HCT116 (cell line): ENCODE measurements at regions not wholly inside any gene's neighbourhood (a gene's known extent, or its start where the extent isn't known, plus 50 kb on each side); places are given as distances from the start of the nearest gene placed in this dataset.

Experiments used
- ATAC-seq: fragments of 200-7000 bp; cut with Tn5 transposase; 2 replicates; pipeline ENCODE4 v1.9.1; 2020; ENCODE audit warnings: mild to moderate bottlenecking, moderate library complexity
- BruUV-seq: library from RNA; stranded (reverse); fragments of 400-500 nt; replicated peaks from 2 replicates; lab custom pipeline; 2021; lab: Mats Ljungman, UMichigan
- CTCF ChIA-PET: fragments of 300-600 bp; sonication (Branson Sonifier 250); formaldehyde crosslinking; loops from one replicate; lab custom pipeline; 2021; ENCODE audit warnings: antibody characterized with exemption; lab: Charles Lee
- POLR2A ChIA-PET: fragments of 300-600, 350-600 bp; sonication (Branson Sonifier 250); formaldehyde crosslinking; loops from one replicate; lab custom pipeline; 2021; ENCODE audit warnings: antibody characterized with exemption; lab: Charles Lee
- RAD21 ChIA-PET, 2 experiments: fragments of 300-600 bp; sonication (Branson Sonifier 250); formaldehyde crosslinking; loops; one replicate each; lab custom pipeline; 2023; ENCODE audit warnings: low total read pairs in 2 of 2; ENCODE audit not compliant: uncharacterized antibody in 2 of 2, unreplicated experiment in 2 of 2, low non-redundant PET in 1 of 2; lab: Charles Lee
- DNase-seq: peaks from one replicate; pipeline ENCODE4 v3.0.0-alpha.2; 2010; ENCODE audit warnings: low read depth, low spot score
- H2AFZ ChIP-seq: fragments of 200-600 bp; shearing (Covaris generic), sonication (generic); 2 replicates; pipeline ENCODE4 v1.6.1; 2017; ENCODE audit warnings: low read depth, mixed run types, mixed read lengths, antibody characterized with exemption, low read length; ENCODE audit not compliant: poor library complexity, severe bottlenecking
- H3K27ac ChIP-seq: 2 replicates; pipeline ENCODE4 v1.5.1; 2012; ENCODE audit warnings: low read depth, low read length
- H3K27me3 ChIP-seq: fragments of 200-600 bp; sonication (generic); 2 replicates; pipeline ENCODE4 v1.6.1; 2016; ENCODE audit warnings: mixed run types, low read length, mixed read lengths; ENCODE audit not compliant: insufficient read depth
- H3K36me3 ChIP-seq, 2 experiments: fragments of 200-500 bp in 1 of 2; fragments of 200-600 bp in 1 of 2; sonication (Bioruptor generic) in 1 of 2; sonication (generic) in 1 of 2; 2 replicates each; pipeline versions ENCODE4 v1.5.1 to v1.6.1; 2014 to 2016; ENCODE audit warnings: low read length in 2 of 2, inconsistent platforms in 1 of 2, mixed read lengths in 1 of 2, mixed run types in 1 of 2; ENCODE audit not compliant: insufficient read depth in 2 of 2, control insufficient read depth in 1 of 2
- H3K4me1 ChIP-seq, 2 experiments: fragments of 200-600 bp in 1 of 2; sonication (generic) in 1 of 2; 2 replicates each; pipeline versions ENCODE4 v1.5.1 to v1.6.1; 2012 to 2017; ENCODE audit warnings: low read length in 2 of 2, inconsistent platforms in 1 of 2, mild to moderate bottlenecking in 1 of 2, mixed read lengths in 1 of 2, mixed run types in 1 of 2, moderate library complexity in 1 of 2; ENCODE audit not compliant: insufficient read depth in 2 of 2, control insufficient read depth in 1 of 2
- H3K4me2 ChIP-seq: fragments of 200-600 bp; sonication (generic); 2 replicates; pipeline ENCODE4 v1.6.1; 2017; ENCODE audit warnings: mixed run types, low read length, mixed read lengths
- H3K4me3 ChIP-seq, 2 experiments: fragments of 200-600 bp in 1 of 2; sonication (generic) in 1 of 2; replicated peaks in 1 of 2; 2 replicates each; pipeline ENCODE4 v1.5.1; 2011 to 2016; ENCODE audit warnings: low read length in 2 of 2, control low read depth in 1 of 2, low read depth in 1 of 2, mild to moderate bottlenecking in 1 of 2, mixed read lengths in 1 of 2, mixed run types in 1 of 2
- H3K79me2 ChIP-seq: fragments of 200-600 bp; sonication (generic); 2 replicates; pipeline ENCODE4 v1.6.1; 2017; ENCODE audit warnings: mild to moderate bottlenecking, mixed run types, low read length, moderate library complexity, mixed read lengths; ENCODE audit not compliant: insufficient read depth
- H3K9ac ChIP-seq: fragments of 200-600 bp; sonication (generic); 2 replicates; pipeline ENCODE4 v1.6.1; 2016; ENCODE audit warnings: low read length, mixed read lengths
- H3K9me2 ChIP-seq: fragments of 200-600 bp; sonication (generic), shearing (Covaris generic); 2 replicates; pipeline ENCODE4 v1.6.1; 2017; ENCODE audit warnings: mixed run types, mild to moderate bottlenecking, moderate library complexity; ENCODE audit not compliant: insufficient read depth
- H3K9me3 ChIP-seq, 2 experiments: fragments of 200-500 bp in 1 of 2; fragments of 200-600 bp in 1 of 2; sonication (Bioruptor generic) in 1 of 2; sonication (generic) in 1 of 2; 2 replicates each; pipeline ENCODE4 v1.6.1; 2014 to 2017; ENCODE audit warnings: low read length in 2 of 2, mixed read lengths in 2 of 2, inconsistent platforms in 1 of 2, low read depth in 1 of 2, mild to moderate bottlenecking in 1 of 2, mixed run types in 1 of 2, moderate library complexity in 1 of 2; ENCODE audit not compliant: control insufficient read depth in 1 of 2, insufficient read depth in 1 of 2
- H4K20me1 ChIP-seq: fragments of 200-600 bp; sonication (generic), shearing (Covaris generic); 2 replicates; pipeline ENCODE4 v1.6.1; 2017; ENCODE audit warnings: mixed run types, mild to moderate bottlenecking, moderate library complexity; ENCODE audit not compliant: insufficient read depth
- CBX3 ChIP-seq: IDR thresholded peaks from 2 replicates; pipeline ENCODE4 v1.6.1; 2012; ENCODE audit warnings: low read depth
- CEBPB ChIP-seq: IDR thresholded peaks from 2 replicates; pipeline ENCODE4 v1.6.1; 2012; ENCODE audit warnings: low read depth
- EGR1 ChIP-seq: IDR thresholded peaks from 2 replicates; pipeline ENCODE4 v1.6.1; 2012; ENCODE audit warnings: low read depth
- EZH2 ChIP-seq: fragments of 200-600 bp; sonication (generic); IDR thresholded peaks from 2 replicates; pipeline ENCODE4 v1.6.1; 2017; ENCODE audit warnings: antibody characterized with exemption, mixed run types
- EZH2phosphoT487 ChIP-seq: fragments of 200-600 bp; IDR thresholded peaks from 2 replicates; pipeline ENCODE4 v1.6.1; 2018; ENCODE audit warnings: antibody characterized with exemption, borderline replicate concordance
- FOSL1 ChIP-seq: IDR thresholded peaks from 2 replicates; pipeline ENCODE4 v1.6.1; 2012; ENCODE audit warnings: low read depth
- POLR2A ChIP-seq: IDR thresholded peaks from 2 replicates; pipeline ENCODE4 v1.7.0; 2011; ENCODE audit warnings: borderline replicate concordance; ENCODE audit not compliant: insufficient read depth, insufficient read length; ENCODE audit errors: extremely low read depth
- POLR2AphosphoS5 ChIP-seq: IDR thresholded peaks from 2 replicates; pipeline ENCODE4 v1.6.1; 2011; ENCODE audit warnings: mild to moderate bottlenecking, low read depth, low read length, moderate library complexity
- RAD21 ChIP-seq: IDR thresholded peaks from 2 replicates; pipeline ENCODE4 v1.6.1; 2012; ENCODE audit warnings: low read depth, mild to moderate bottlenecking
- SP1 ChIP-seq: IDR thresholded peaks from 2 replicates; pipeline ENCODE4 v1.6.1; 2012; ENCODE audit warnings: low read depth
- TCF7L2 ChIP-seq: IDR thresholded peaks from 2 replicates; pipeline ENCODE4 v1.7.0; 2011; ENCODE audit warnings: borderline replicate concordance, inconsistent platforms; ENCODE audit not compliant: insufficient read depth, insufficient read length; ENCODE audit errors: extremely low read depth
- ZFX ChIP-seq: fragments of 450-650 bp; IDR thresholded peaks from 2 replicates; pipeline ENCODE4 v1.6.1; 2017
- intact Hi-C: fragments of 100-400 bp; cut with micrococcal nuclease; formaldehyde crosslinking; loops from 2 replicates; pipeline ENCODE4 v1.10.0; 2022
- TF ChIP-seq, protein P1 (sequence below): IDR thresholded peaks from 2 replicates; pipeline ENCODE4 v1.6.1; 2012; ENCODE audit warnings: low read depth
- TF ChIP-seq, protein P2 (sequence below): IDR thresholded peaks from 2 replicates; pipeline ENCODE4 v1.6.1; 2011; ENCODE audit warnings: mild to moderate bottlenecking, low read length, moderate library complexity; ENCODE audit not compliant: insufficient replicate concordance; ENCODE audit errors: extremely low read depth
- TF ChIP-seq, protein P3 (sequence below): IDR thresholded peaks from 2 replicates; pipeline ENCODE4 v1.6.1; 2012
- TF ChIP-seq, protein P4 (sequence below): IDR thresholded peaks from 2 replicates; pipeline ENCODE4 v1.6.1; 2012

DNA sequence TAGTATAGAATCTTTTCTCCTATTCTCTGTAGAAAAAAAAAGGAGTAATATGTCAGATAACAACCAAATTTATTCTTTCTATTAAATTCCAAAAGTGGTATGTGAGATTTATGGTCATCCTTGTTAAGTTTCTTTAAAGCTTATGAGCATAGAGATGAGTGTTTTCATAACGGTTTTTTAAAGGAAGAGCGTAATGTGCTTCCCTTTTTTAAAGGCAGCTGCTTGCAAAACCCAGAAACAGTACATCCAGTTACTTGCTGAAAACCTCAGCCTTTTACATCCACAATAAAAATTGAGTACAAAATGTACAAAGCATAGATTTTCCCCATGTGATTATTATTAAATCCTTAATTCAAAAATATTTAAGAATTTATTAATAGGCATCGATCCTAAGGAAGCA is 53.6 kb upstream of the CD163 start:
- peaks cover 14 to 21% of the 10 kb centered on the region in 2 experiments; a peak in 3 of 4 replicates for H3K4me1 ChIP-seq
- no peaks in the 10 kb centered on the region for H3K79me2 ChIP-seq
- no peaks in the 10 kb centered on the region for H3K36me3 ChIP-seq
- H3K9me2 ChIP-seq = no peaks in the 10 kb centered on the region
- H3K27me3 ChIP-seq = no peaks in the 10 kb centered on the region
- H3K9me3 ChIP-seq = no peaks in the 10 kb centered on the region
- TF ChIP-seq RAD21 = no peak
- TF ChIP-seq CEBPB = no peak
- no peak for TF ChIP-seq CBX3
- no peak for TF ChIP-seq EZH2
- no peak for TF ChIP-seq ZFX
- TF ChIP-seq, protein P1, sequence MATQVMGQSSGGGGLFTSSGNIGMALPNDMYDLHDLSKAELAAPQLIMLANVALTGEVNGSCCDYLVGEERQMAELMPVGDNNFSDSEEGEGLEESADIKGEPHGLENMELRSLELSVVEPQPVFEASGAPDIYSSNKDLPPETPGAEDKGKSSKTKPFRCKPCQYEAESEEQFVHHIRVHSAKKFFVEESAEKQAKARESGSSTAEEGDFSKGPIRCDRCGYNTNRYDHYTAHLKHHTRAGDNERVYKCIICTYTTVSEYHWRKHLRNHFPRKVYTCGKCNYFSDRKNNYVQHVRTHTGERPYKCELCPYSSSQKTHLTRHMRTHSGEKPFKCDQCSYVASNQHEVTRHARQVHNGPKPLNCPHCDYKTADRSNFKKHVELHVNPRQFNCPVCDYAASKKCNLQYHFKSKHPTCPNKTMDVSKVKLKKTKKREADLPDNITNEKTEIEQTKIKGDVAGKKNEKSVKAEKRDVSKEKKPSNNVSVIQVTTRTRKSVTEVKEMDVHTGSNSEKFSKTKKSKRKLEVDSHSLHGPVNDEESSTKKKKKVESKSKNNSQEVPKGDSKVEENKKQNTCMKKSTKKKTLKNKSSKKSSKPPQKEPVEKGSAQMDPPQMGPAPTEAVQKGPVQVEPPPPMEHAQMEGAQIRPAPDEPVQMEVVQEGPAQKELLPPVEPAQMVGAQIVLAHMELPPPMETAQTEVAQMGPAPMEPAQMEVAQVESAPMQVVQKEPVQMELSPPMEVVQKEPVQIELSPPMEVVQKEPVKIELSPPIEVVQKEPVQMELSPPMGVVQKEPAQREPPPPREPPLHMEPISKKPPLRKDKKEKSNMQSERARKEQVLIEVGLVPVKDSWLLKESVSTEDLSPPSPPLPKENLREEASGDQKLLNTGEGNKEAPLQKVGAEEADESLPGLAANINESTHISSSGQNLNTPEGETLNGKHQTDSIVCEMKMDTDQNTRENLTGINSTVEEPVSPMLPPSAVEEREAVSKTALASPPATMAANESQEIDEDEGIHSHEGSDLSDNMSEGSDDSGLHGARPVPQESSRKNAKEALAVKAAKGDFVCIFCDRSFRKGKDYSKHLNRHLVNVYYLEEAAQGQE = no peak
- TF ChIP-seq, all 23 proteins: peak for 0
- Histone ChIP-seq H3K4me2 (no peak overlapping the region), H4K20me1 (no peaks in the 10 kb centered on the region), H3K27ac (no peak overlapping the region), H2AFZ (peak overlapping the region; percentile 90), H3K9ac (no peak overlapping the region), H3K4me3 (no peak overlapping the region)
- POLR2A ChIA-PET = no interaction called here
- intact Hi-C loops = no loop called here
- RAD21 ChIA-PET = no interaction called here
- CTCF ChIA-PET = no interaction called here
- ATAC-seq (no peak), DNase-seq (no peak)
- BruUV-seq = no TSS peak

DNA sequence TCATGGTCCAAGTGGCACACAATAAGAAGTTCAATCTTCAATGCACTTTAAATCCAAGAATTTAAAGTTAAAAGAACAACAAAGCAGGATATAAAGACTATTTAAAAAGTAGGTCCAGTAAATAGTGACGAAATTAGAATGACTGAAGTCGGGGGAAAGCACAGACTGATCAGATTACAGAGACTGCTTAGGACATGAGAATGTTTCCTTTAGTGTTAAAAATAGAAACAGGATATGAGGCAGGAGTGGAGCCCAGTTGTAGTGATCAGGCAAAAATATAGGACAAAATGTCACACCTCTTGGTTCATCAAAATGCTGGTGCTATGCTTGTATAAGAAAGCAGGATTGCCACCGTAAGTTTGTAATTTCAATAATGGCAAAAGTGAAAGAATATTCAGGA is 52.2 kb upstream of the CD163 start:
- Histone ChIP-seq H3K79me2 (no peaks in the 10 kb centered on the region), H3K36me3 (no peaks in the 10 kb centered on the region), H3K27me3 (no peaks in the 10 kb centered on the region), H3K9ac (peak overlapping the region; percentile 37), H3K9me3 (no peaks in the 10 kb centered on the region), H3K4me1 (peaks cover 14 to 21% of the 10 kb centered on the region in 2 experiments; a peak in 3 of 4 replicates), H2AFZ (peak overlapping the region; percentile 89), H3K9me2 (no peaks in the 10 kb centered on the region), H3K4me3 (peak overlapping the region; percentile 14 to 20), H4K20me1 (no peaks in the 10 kb centered on the region), H3K4me2 (peak overlapping the region; percentile 64), H3K27ac (peak overlapping the region; percentile 7; the same call in 1 of the 2 replicates)
- ChIA-PET RAD21 (no interaction called here), CTCF (no interaction called here), POLR2A (no interaction called here)
- BruUV-seq = no TSS peak
- intact Hi-C loops = no loop called here
- ATAC-seq = peak; percentile 85
- DNase-seq = peak; percentile 48
- TF ChIP-seq RAD21 (no peak), EZH2phosphoT487 (no peak), SP1 (peak; percentile 63), FOSL1 (no peak), ZFX (no peak), TCF7L2 (peak; percentile 21), EZH2 (no peak), POLR2AphosphoS5 (no peak), EGR1 (no peak), POLR2A (no peak)
- TF ChIP-seq, protein P2, sequence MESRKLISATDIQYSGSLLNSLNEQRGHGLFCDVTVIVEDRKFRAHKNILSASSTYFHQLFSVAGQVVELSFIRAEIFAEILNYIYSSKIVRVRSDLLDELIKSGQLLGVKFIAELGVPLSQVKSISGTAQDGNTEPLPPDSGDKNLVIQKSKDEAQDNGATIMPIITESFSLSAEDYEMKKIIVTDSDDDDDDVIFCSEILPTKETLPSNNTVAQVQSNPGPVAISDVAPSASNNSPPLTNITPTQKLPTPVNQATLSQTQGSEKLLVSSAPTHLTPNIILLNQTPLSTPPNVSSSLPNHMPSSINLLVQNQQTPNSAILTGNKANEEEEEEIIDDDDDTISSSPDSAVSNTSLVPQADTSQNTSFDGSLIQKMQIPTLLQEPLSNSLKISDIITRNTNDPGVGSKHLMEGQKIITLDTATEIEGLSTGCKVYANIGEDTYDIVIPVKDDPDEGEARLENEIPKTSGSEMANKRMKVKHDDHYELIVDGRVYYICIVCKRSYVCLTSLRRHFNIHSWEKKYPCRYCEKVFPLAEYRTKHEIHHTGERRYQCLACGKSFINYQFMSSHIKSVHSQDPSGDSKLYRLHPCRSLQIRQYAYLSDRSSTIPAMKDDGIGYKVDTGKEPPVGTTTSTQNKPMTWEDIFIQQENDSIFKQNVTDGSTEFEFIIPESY = no peak
- TF ChIP-seq, protein P3, sequence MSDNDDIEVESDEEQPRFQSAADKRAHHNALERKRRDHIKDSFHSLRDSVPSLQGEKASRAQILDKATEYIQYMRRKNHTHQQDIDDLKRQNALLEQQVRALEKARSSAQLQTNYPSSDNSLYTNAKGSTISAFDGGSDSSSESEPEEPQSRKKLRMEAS = no peak; the same call in 1 of the 2 replicates
- TF ChIP-seq, protein P4, sequence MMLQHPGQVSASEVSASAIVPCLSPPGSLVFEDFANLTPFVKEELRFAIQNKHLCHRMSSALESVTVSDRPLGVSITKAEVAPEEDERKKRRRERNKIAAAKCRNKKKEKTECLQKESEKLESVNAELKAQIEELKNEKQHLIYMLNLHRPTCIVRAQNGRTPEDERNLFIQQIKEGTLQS = no peak
